SK-N-SH (cell line): ENCODE measurements at regions not wholly inside any gene's neighbourhood (a gene's known extent, or its start where the extent isn't known, plus 50 kb on each side); places are given as distances from the start of the nearest gene placed in this dataset.

ENCODE experiments used
- EP300 ChIP-seq, 2 experiments: IDR thresholded peaks; 2 replicates each; pipeline versions ENCODE4 v1.4.0 to v1.6.1; 2012; ENCODE audit warnings: borderline replicate concordance in 1 of 2, low read depth in 1 of 2, low read length in 1 of 2
- MAX ChIP-seq: IDR thresholded peaks from 2 replicates; pipeline ENCODE4 v1.4.0; 2012; ENCODE audit warnings: low read depth
- MXI1 ChIP-seq: IDR thresholded peaks from 2 replicates; pipeline ENCODE4 v1.6.1; 2012; ENCODE audit warnings: mild to moderate bottlenecking, low read depth, low read length, improper control_type of control experiment
- NFIC ChIP-seq: IDR thresholded peaks from 2 replicates; pipeline ENCODE4 v1.4.0; 2012; ENCODE audit warnings: borderline replicate concordance
- POLR2AphosphoS5 ChIP-seq: IDR thresholded peaks from 2 replicates; pipeline ENCODE4 v1.6.1; 2012; ENCODE audit warnings: low read depth, low read length
- RAD21 ChIP-seq: IDR thresholded peaks from 2 replicates; pipeline ENCODE4 v1.6.1; 2012; ENCODE audit warnings: mild to moderate bottlenecking, low read length
- TCF12 ChIP-seq: IDR thresholded peaks from 2 replicates; pipeline ENCODE4 v1.4.0; 2012
- USF2 ChIP-seq: fragments of 150-350 bp; IDR thresholded peaks from 2 replicates; pipeline ENCODE4 v1.6.1; 2017; ENCODE audit warnings: antibody characterized with exemption, low read length, low read depth, borderline replicate concordance
- YY1 ChIP-seq: IDR thresholded peaks from 2 replicates; pipeline ENCODE4 v1.4.0; 2012; ENCODE audit warnings: low read depth, mild to moderate bottlenecking
- TF ChIP-seq, protein P1 (sequence below): fragments of 200-600 bp; sonication (generic); IDR thresholded peaks from 2 replicates; pipeline ENCODE4 v1.6.1; 2017; ENCODE audit warnings: antibody characterized with exemption, mild to moderate bottlenecking, moderate library complexity
- TF ChIP-seq, protein P2 (sequence below): IDR thresholded peaks from 2 replicates; pipeline ENCODE4 v1.6.1; 2012; ENCODE audit warnings: mild to moderate bottlenecking, low read depth, low read length, moderate library complexity

DNA sequence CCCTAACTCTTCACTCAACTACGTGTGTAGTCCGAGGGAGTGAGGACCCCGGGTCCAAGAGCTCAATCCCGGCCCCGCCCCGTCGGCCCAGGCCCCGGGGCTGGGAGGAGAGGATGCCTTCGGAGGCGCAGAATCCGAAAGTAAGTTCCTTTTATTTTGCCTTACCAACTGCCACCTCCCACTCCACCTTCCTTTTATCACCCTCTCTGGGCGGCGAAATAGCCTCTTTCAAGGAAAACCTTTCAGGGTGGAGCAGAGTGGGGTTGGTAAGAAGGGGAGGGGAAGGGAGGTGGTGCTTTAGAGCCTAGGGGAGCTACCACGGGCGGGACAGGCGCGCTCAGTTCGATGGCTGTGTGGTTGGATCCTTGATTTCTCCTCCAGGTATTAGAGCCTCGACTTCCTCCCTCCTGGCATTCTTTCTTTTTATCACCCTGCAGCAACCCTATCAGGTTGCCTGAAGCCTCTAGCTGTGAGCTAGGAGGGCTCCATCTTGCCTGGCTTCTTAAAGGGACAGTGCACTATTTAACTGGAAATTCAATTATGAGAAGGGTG, 191.2 kb downstream of the RRAGB start:
- no peak for TF ChIP-seq NFIC
- TF ChIP-seq, protein P1, sequence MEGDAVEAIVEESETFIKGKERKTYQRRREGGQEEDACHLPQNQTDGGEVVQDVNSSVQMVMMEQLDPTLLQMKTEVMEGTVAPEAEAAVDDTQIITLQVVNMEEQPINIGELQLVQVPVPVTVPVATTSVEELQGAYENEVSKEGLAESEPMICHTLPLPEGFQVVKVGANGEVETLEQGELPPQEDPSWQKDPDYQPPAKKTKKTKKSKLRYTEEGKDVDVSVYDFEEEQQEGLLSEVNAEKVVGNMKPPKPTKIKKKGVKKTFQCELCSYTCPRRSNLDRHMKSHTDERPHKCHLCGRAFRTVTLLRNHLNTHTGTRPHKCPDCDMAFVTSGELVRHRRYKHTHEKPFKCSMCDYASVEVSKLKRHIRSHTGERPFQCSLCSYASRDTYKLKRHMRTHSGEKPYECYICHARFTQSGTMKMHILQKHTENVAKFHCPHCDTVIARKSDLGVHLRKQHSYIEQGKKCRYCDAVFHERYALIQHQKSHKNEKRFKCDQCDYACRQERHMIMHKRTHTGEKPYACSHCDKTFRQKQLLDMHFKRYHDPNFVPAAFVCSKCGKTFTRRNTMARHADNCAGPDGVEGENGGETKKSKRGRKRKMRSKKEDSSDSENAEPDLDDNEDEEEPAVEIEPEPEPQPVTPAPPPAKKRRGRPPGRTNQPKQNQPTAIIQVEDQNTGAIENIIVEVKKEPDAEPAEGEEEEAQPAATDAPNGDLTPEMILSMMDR = no peak
- no peak for TF ChIP-seq USF2
- TF ChIP-seq YY1 = peak; percentile 56; the same call in 1 of the 2 replicates
- no peak for TF ChIP-seq RAD21
- no peak for TF ChIP-seq TCF12
- TF ChIP-seq MXI1 = no peak
- TF ChIP-seq POLR2AphosphoS5 = no peak
- TF ChIP-seq MAX = peak; percentile 30; the same call in 1 of the 2 replicates
- TF ChIP-seq, protein P2, sequence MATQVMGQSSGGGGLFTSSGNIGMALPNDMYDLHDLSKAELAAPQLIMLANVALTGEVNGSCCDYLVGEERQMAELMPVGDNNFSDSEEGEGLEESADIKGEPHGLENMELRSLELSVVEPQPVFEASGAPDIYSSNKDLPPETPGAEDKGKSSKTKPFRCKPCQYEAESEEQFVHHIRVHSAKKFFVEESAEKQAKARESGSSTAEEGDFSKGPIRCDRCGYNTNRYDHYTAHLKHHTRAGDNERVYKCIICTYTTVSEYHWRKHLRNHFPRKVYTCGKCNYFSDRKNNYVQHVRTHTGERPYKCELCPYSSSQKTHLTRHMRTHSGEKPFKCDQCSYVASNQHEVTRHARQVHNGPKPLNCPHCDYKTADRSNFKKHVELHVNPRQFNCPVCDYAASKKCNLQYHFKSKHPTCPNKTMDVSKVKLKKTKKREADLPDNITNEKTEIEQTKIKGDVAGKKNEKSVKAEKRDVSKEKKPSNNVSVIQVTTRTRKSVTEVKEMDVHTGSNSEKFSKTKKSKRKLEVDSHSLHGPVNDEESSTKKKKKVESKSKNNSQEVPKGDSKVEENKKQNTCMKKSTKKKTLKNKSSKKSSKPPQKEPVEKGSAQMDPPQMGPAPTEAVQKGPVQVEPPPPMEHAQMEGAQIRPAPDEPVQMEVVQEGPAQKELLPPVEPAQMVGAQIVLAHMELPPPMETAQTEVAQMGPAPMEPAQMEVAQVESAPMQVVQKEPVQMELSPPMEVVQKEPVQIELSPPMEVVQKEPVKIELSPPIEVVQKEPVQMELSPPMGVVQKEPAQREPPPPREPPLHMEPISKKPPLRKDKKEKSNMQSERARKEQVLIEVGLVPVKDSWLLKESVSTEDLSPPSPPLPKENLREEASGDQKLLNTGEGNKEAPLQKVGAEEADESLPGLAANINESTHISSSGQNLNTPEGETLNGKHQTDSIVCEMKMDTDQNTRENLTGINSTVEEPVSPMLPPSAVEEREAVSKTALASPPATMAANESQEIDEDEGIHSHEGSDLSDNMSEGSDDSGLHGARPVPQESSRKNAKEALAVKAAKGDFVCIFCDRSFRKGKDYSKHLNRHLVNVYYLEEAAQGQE = no peak
- no peak for TF ChIP-seq EP300 (IDR thresholded peaks at IDR 0.05; ENCODE audit: borderline replicate concordance in 1 of 2, low read depth in 1 of 2, low read length in 1 of 2)
